ENCODE measurements at regions not wholly inside any gene's neighbourhood (a gene's known extent, or its start where the extent isn't known, plus 50 kb on each side); places are given as distances from the start of the nearest gene placed in this dataset.

DNA sequence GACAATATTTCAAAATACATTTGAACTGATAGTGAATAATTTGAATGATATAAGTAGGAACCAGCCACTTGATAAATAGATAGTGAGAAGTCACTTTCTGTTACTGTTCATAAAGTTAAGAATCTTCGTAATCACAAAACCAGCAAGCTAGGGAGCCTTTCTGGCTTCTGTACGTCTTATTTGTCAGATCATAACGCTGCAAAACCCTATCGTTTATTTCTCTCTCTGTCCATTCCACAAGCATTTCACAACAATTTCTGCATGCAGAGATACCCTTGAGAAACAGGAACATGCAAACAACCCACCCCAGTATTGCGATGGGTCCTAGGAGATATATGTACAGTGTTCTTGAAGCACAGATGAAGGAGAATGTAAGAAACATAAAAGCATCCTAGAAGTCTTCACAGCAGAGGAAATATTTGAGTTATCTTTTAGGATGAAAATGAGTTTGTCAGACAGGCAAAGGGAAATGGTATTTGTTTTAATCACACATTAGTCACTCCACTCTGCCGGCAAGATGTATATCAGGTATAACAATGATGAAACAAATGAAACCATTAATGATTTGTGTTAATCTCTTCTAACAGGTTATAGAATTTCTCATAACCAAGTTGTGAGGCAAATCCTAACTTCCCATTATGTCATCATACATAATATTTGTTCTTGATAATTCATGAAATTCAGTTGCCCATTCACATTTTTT, 668.7 kb upstream of the FTMT start:
- Histone ChIP-seq H3K9me3 (no peaks in the 10 kb centered on the region), H3K36me3 (no peaks in the 10 kb centered on the region), H3K27me3 (no peaks in the 10 kb centered on the region), H3K4me3 (no peak overlapping the region), H3K4me1 (no peaks in the 10 kb centered on the region), H3K27ac (no peak overlapping the region)
- 57 to 66% methylated on average over 4 to 6 of the region's 6 CpGs for WGBS, 2 donors (ENCODE audit: low coverage in 1 of 2)
- TF ChIP-seq EP300 (IDR thresholded peaks at IDR 0.05) (no peak), POLR2A (IDR thresholded peaks at IDR 0.05) (no peak), POLR2AphosphoS5 (IDR thresholded peaks at IDR 0.05) (no peak)
- TF ChIP-seq, protein P1, sequence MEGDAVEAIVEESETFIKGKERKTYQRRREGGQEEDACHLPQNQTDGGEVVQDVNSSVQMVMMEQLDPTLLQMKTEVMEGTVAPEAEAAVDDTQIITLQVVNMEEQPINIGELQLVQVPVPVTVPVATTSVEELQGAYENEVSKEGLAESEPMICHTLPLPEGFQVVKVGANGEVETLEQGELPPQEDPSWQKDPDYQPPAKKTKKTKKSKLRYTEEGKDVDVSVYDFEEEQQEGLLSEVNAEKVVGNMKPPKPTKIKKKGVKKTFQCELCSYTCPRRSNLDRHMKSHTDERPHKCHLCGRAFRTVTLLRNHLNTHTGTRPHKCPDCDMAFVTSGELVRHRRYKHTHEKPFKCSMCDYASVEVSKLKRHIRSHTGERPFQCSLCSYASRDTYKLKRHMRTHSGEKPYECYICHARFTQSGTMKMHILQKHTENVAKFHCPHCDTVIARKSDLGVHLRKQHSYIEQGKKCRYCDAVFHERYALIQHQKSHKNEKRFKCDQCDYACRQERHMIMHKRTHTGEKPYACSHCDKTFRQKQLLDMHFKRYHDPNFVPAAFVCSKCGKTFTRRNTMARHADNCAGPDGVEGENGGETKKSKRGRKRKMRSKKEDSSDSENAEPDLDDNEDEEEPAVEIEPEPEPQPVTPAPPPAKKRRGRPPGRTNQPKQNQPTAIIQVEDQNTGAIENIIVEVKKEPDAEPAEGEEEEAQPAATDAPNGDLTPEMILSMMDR (IDR thresholded peaks at IDR 0.05), result no peak
- ATAC-seq, result no peak

DNA sequence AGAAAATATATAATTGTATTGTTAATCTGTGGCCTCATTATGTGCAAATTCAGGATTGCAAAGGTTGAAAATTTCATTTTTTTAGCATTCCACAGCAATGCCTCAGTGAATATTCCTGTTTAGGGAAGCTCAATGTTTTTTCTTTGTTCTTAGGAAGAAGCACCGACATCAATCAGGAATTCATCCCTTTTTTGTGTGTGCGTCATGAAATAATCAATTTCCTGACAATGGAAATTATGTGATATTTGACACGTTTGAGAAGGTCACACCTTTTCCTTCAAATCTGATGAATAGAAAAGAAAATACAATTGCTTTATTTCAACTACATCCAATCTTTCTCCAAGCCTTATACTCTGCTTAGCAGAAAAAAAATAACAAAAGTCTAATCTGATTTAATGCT, 662.8 kb upstream of the FTMT start:
- Histone ChIP-seq H3K27me3 (no peaks in the 10 kb centered on the region), H3K27ac (no peak overlapping the region), H3K4me1 (no peaks in the 10 kb centered on the region), H3K36me3 (no peaks in the 10 kb centered on the region), H3K4me3 (no peak overlapping the region), H3K9me3 (no peaks in the 10 kb centered on the region)
- TF ChIP-seq POLR2A (IDR thresholded peaks at IDR 0.05) (no peak), POLR2AphosphoS5 (IDR thresholded peaks at IDR 0.05) (no peak), EP300 (IDR thresholded peaks at IDR 0.05) (no peak)
- TF ChIP-seq, protein P1 (IDR thresholded peaks at IDR 0.05), result no peak
- ATAC-seq, result no peak
- WGBS, 2 donors (ENCODE audit: low coverage in 1 of 2), result 71 to 76% methylated on average over 3 of the region's 3 CpGs

DNA sequence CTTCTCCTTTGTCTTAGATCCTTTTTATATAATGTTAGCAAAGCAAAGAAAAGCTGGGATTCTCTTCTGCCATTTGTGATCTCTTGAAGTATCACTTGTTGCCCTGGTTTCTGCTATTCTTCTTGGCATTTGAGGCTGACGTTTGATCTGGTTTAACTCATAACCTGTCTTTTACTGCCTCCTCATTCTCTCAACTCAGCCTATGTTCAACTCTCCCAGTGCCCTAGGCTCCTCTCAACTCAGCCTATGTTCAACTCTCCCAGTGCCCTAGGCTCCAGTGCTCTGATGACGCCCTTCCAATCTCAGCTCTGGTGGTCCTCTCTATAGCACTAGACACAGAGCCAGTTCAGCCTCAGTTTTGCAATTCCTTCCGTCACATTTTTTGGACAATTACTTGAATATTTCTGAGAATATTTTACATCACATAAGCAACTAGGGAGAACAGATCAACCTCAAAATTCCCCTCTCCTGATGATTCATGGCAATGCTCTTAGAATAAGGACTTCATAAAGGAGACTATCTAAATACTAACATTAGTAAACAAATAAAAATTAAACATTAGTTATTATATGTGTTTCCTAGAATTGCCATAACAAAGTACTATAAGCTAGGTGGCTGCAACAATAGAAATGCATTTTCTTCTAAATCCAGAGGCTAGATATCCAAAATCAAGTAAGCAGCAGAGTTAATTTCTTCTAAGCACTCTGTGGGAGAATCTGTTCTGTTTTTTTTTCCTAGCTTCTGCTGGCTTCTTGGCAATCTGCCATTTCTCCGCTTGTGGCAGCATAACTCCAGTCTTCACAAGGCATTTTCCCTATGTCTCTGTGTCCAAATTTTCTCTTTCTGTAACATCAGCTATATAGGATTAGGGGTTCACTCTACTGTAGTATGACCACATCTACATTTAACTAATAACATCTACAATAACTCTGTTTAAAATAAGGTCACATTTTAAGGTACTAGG, 662.1 kb upstream of the FTMT start:
- H3K9me3 ChIP-seq, result no peaks in the 10 kb centered on the region
- H3K27ac ChIP-seq, result no peak overlapping the region
- 43 to 48% methylated on average over 3 to 4 of the region's 4 CpGs for WGBS, 2 donors (ENCODE audit: low coverage in 1 of 2)
- H3K36me3 ChIP-seq, result no peaks in the 10 kb centered on the region
- no peak for ATAC-seq
- TF ChIP-seq POLR2A (IDR thresholded peaks at IDR 0.05), result no peak
- no peak for TF ChIP-seq EP300 (IDR thresholded peaks at IDR 0.05)
- TF ChIP-seq, protein P1 (IDR thresholded peaks at IDR 0.05), result no peak
- no peaks in the 10 kb centered on the region for H3K4me1 ChIP-seq
- H3K27me3 ChIP-seq, result no peaks in the 10 kb centered on the region
- H3K4me3 ChIP-seq, result no peak overlapping the region

DNA sequence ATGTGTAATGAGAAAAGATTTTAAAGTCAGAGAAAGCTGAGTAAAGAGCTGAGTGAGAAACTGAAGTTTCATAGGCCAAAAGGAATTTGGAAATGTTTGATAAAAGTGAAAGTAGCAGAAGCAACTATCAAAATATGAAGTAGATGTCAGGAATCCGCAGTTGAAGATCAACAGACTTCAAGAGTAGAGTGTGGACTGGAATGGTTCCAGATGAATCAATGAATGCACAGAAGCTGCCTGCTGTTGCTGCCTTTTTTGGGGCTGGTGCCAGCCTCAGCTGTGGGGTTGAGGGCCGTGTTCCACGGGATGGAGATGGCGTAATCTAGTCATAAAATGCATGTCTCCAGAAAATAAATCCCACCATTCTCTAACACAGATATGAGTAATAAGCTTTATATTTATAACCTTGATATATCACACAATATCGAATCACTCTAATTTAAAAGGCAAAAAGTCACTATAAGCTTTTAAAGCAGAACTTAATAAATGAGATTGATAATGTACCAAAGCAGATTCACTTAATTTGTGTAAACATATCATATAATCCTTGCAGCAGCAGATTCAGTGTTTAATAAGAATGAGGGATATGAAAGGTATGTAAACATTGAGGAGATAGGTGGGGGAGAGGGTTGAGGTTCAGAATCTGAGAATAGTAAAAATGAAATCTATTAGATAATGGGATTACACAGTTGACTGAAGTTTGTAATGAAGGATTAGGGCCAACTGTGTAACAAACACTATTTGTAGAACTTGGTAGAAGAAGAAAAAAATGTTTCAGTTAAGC, 652.3 kb upstream of the FTMT start:
- Histone ChIP-seq H3K27ac (no peak overlapping the region), H3K4me1 (no peaks in the 10 kb centered on the region), H3K27me3 (no peaks in the 10 kb centered on the region), H3K9me3 (no peaks in the 10 kb centered on the region), H3K36me3 (no peaks in the 10 kb centered on the region), H3K4me3 (no peak overlapping the region)
- TF ChIP-seq POLR2A (IDR thresholded peaks at IDR 0.05) (no peak), POLR2AphosphoS5 (IDR thresholded peaks at IDR 0.05) (no peak), EP300 (IDR thresholded peaks at IDR 0.05) (no peak)
- TF ChIP-seq, protein P1 (IDR thresholded peaks at IDR 0.05), result no peak
- no peak for ATAC-seq
- 30 to 34% methylated on average over 5 of the region's 5 CpGs for WGBS, 2 donors (ENCODE audit: low coverage in 1 of 2)
